IPS-20b (cell line): ENCODE measurements at regions not wholly inside any gene's neighbourhood (a gene's known extent, or its start where the extent isn't known, plus 50 kb on each side); places are given as distances from the start of the nearest gene placed in this dataset.
"Not testable (repeated sequence)": the region's sequence is repeated elsewhere in the genome, so short reads cannot be mapped to it uniquely, and the experiment has no call there.

Experiments used
- H3K27ac ChIP-seq: one replicate; pipeline ENCODE4 v1.5.1; 2013; ENCODE audit warnings: low read length
- H3K27me3 ChIP-seq: 2 replicates; pipeline ENCODE4 v1.6.1; 2013; ENCODE audit warnings: mild to moderate bottlenecking, low read length, inconsistent platforms; ENCODE audit not compliant: insufficient read depth
- H3K36me3 ChIP-seq: 2 replicates; pipeline ENCODE4 v1.6.1; 2013; ENCODE audit warnings: low read depth, mild to moderate bottlenecking, inconsistent platforms, low read length, moderate library complexity; ENCODE audit not compliant: insufficient read depth
- H3K4me1 ChIP-seq: 2 replicates; pipeline ENCODE4 v1.6.1; 2013; ENCODE audit warnings: mild to moderate bottlenecking, control low read depth, inconsistent platforms, low read length, moderate library complexity; ENCODE audit not compliant: insufficient read depth
- H3K4me3 ChIP-seq: 2 replicates; pipeline ENCODE4 v1.5.1; 2013; ENCODE audit warnings: mild to moderate bottlenecking, low read length, inconsistent platforms
- H3K9ac ChIP-seq: 2 replicates; pipeline ENCODE4 v1.6.1; 2013; ENCODE audit warnings: low read depth, mild to moderate bottlenecking, inconsistent platforms, low read length, moderate library complexity
- H3K9me3 ChIP-seq: 2 replicates; pipeline ENCODE4 v1.6.1; 2013; ENCODE audit warnings: mild to moderate bottlenecking, low read depth, low read length, inconsistent platforms; ENCODE audit not compliant: insufficient read depth

DNA sequence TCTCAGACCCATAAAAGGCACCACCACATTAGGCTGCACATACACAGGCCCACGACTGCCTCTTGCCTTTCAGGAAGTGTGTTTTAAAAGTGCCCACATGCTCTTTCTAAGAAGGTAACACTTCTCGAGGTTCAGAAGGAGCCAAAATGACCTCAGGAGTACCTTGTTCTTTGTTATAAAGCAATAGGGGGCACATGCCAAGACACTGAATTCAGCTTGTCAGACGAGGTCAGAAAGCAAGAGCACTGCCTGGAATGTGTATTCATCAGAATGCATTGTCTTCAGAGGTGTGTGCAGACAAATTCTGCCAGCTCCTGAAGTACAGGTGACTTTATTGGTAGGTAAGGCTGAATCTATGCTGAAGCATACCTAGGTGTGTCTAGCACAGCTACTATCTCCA is 114.5 kb upstream of the IRX1 start:
- H3K27me3 ChIP-seq, result no peaks in the 10 kb centered on the region
- no peak overlapping the region for H3K27ac ChIP-seq
- no peak overlapping the region for H3K4me3 ChIP-seq
- no peaks in the 10 kb centered on the region for H3K4me1 ChIP-seq
- H3K9me3 ChIP-seq, result no peaks in the 10 kb centered on the region
- H3K36me3 ChIP-seq, result no peaks in the 10 kb centered on the region
- no peak overlapping the region for H3K9ac ChIP-seq

- Histone ChIP-seq H3K4me1 (no peaks in the 10 kb centered on the region), H3K36me3 (no peaks in the 10 kb centered on the region), H3K9me3 (no peaks in the 10 kb centered on the region), H3K27ac (no peak overlapping the region), H3K9ac (no peak overlapping the region), H3K27me3 (no peaks in the 10 kb centered on the region), H3K4me3 (no peak overlapping the region)
Measured at GRCh38 chr5:3475674-3476073, 120.0 kb upstream of the IRX1 start.

DNA sequence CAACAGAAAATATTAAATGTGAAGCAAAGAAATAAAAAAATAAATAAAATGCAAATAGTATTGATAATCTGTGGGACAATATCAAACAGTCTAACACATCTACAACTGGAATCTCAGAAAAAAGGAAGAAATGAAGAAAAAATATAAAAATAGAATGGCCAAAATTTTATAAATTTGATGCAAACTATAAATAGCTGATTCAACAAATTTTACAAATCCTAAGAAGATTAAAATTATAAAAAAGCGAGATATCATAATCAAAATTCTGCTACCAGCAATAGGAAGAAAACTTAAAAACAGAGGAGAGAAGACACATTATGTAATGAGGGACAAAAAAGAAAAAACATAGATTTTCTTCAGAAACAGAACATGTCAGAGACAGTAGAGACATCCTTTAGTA is 129.2 kb upstream of the IRX1 start:
- Histone ChIP-seq H3K9me3 (no peaks in the 10 kb centered on the region), H3K36me3 (no peaks in the 10 kb centered on the region), H3K9ac (no peak overlapping the region), H3K27me3 (no peaks in the 10 kb centered on the region), H3K27ac (no peak overlapping the region), H3K4me1 (no peaks in the 10 kb centered on the region), H3K4me3 (no peak overlapping the region)

DNA sequence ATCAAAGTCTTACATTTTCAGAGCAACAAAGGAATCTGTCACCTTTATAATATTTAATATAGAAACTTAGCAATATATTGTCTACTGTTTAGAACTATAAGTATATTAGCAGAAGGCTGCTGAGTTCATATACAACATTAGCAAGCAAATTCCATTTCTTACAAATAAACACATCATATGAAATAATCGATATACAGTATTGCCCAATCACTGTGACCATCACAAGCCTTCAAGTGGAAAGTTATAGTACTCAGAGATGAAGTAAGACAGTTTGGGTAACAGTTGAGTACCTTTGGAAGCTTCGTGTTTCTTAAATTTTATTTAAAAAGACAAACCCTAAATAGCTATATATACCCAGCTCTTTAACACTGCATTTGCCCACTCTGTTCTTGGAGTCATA is 135.2 kb upstream of the IRX1 start:
- no peak overlapping the region for H3K27ac ChIP-seq
- no peaks in the 10 kb centered on the region for H3K36me3 ChIP-seq
- no peaks in the 10 kb centered on the region for H3K27me3 ChIP-seq
- H3K9me3 ChIP-seq, result no peaks in the 10 kb centered on the region
- H3K4me3 ChIP-seq, result no peak overlapping the region
- H3K4me1 ChIP-seq, result no peaks in the 10 kb centered on the region
- H3K9ac ChIP-seq, result no peak overlapping the region

DNA sequence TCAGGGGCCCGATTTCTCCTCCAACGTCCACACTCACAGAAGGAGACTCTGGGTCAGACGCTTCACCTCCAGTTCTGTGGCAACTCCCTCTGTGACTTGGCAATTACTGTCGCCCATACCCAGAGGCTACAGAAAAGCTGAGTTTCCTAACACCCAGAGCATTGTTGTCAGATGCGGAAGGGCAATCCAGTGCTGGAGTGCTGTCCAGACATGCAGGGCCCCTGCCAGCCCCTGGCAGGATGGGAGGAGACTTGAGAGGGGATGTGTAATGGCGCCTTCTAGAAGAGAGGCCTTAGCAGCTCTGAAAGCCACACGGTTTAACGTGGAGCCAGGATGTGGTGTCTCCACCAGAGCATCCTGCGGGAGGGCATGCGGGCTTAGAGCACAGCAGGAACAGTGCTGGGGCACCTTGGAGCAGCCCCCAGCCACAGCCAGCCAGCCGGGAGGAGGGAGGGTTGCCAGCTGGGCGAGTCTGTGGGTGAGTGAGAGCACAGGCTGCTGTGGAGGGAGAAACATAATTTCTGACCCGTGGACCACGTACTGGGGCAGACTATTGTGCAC is 139.4 kb upstream of the IRX1 start:
- Histone ChIP-seq H3K27me3 (no peaks in the 10 kb centered on the region), H3K4me1 (no peaks in the 10 kb centered on the region), H3K9ac (no peak overlapping the region), H3K9me3 (no peaks in the 10 kb centered on the region), H3K36me3 (no peaks in the 10 kb centered on the region), H3K27ac (no peak overlapping the region), H3K4me3 (no peak overlapping the region)

- not testable (repeated sequence) for H3K36me3 ChIP-seq, H3K27ac ChIP-seq, H3K9ac ChIP-seq, H3K27me3 ChIP-seq, H3K4me3 ChIP-seq, H3K4me1 ChIP-seq, H3K9me3 ChIP-seq
Measured at GRCh38 chr5:3454028-3454427, 141.6 kb upstream of the IRX1 start.

DNA sequence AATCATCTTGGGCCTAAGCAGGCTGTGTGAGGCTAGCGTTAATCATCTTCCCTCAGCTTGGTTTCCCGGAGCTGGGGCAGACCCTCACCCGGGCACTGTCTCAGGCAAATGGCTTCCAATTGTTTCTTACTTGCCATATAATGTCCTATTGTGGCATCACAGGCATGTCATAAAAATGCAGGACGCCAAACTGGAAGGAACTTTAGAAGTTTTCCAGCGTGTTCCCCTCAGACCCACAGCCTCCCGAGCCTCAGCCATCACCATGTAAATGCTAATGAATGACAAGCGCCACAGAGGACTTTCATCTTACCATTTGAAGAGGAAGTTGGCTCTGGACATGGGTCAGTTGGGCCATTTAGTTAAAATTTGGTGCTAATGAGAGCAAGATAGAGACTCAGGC is 143.0 kb upstream of the IRX1 start:
- H3K4me3 ChIP-seq, result no peak overlapping the region
- no peaks in the 10 kb centered on the region for H3K9me3 ChIP-seq
- no peak overlapping the region for H3K27ac ChIP-seq
- no peaks in the 10 kb centered on the region for H3K27me3 ChIP-seq
- no peaks in the 10 kb centered on the region for H3K36me3 ChIP-seq
- no peaks in the 10 kb centered on the region for H3K4me1 ChIP-seq
- no peak overlapping the region for H3K9ac ChIP-seq

DNA sequence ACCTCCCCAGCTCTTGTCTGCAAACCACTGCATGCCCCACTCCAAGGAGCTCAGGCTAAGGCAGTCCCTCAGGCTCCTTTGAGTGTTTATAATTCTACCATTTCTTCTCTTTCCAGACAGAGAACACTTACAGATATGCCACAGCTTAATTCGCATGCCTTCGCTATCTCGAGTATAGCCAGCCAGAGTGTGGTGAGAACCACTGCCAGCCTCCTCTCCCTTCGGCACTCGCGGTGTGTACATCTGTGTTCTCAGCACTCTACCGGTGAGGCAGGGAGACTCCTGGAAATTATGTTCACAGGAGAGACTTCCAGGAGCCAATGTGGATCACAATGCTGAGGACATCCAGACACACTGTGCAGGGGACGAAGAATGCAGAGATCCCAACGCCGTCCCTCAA is 143.7 kb upstream of the IRX1 start:
- Histone ChIP-seq H3K27me3 (no peaks in the 10 kb centered on the region), H3K4me3 (no peak overlapping the region), H3K4me1 (no peaks in the 10 kb centered on the region), H3K9ac (no peak overlapping the region), H3K36me3 (no peaks in the 10 kb centered on the region), H3K27ac (no peak overlapping the region), H3K9me3 (no peaks in the 10 kb centered on the region)

DNA sequence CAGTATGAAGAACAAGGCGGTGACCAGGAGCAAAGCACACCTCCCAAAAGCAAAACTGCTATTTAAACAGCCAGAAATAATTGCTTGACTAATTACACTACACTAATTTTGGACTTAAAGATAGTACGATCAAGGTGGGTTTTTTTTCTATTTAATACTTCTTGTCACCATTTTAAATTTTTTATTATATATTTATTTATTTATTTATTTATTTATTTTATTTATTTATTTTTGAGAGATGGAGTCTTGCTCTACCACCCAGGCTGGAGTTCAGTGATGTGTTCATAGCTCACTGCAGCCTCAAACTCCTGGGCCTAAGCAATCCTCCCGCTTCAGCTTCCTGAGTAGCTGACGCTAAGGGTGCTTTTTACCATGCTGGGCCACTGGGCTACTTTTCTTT is 146.2 kb upstream of the IRX1 start:
- Histone ChIP-seq H3K27me3 (no peaks in the 10 kb centered on the region), H3K4me3 (no peak overlapping the region), H3K27ac (no peak overlapping the region), H3K36me3 (no peaks in the 10 kb centered on the region), H3K4me1 (no peaks in the 10 kb centered on the region), H3K9ac (no peak overlapping the region), H3K9me3 (peaks cover 16% of the 10 kb centered on the region)

DNA sequence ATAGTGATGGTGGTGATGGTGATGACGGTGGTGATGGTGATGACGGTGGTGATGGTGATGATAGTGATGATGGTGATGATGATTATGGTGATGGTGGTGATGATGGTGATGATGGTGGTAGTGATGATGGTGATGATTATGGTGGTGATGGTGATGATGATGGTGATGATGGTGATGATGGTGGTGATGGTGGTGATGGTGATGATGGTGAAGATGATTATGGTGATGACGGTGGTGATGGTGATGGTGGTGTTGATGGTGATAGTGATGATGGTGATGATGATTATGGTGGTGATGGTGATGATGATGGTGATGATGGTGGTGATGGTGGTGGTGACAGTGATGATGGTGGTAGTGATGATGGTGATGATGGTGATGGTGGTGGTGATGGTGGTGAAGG is 149.2 kb upstream of the IRX1 start:
- Histone ChIP-seq H3K27ac (no peak overlapping the region), H3K36me3 (no peaks in the 10 kb centered on the region), H3K4me1 (no peaks in the 10 kb centered on the region), H3K9ac (no peak overlapping the region), H3K4me3 (no peak overlapping the region), H3K27me3 (no peaks in the 10 kb centered on the region), H3K9me3 (peaks cover 16% of the 10 kb centered on the region)

DNA sequence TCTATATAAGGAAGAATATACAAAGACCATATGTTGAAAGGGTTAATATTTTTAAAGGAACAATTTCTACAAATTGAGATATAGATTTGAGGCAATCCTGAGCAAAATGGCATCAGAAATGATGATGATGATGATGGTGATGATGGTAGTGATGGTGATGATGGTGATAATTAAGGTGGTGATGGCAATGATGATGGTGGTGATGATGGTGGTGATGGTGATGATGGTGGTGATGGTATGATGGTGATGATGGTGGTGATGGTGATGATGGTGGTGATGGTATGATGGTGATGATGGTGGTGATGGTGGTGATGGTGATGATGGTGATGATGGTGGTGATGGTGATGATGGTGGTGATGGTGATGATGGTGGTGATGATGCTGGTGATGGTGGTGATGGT is 150.1 kb upstream of the IRX1 start:
- H3K9ac ChIP-seq, H3K36me3 ChIP-seq: not testable (repeated sequence)

GRCh38 chr5:3432135-3432534 is 163.5 kb upstream of the IRX1 start:
- Histone ChIP-seq H3K4me1 (no peaks in the 10 kb centered on the region), H3K36me3 (no peaks in the 10 kb centered on the region), H3K9ac (no peak overlapping the region), H3K4me3 (no peak overlapping the region), H3K9me3 (no peaks in the 10 kb centered on the region), H3K27ac (no peak overlapping the region), H3K27me3 (no peaks in the 10 kb centered on the region)

More for the DNA sequence above, 150.1 kb upstream of the IRX1 start:
- not testable (repeated sequence) for H3K4me3 ChIP-seq, H3K27ac ChIP-seq, H3K27me3 ChIP-seq, H3K4me1 ChIP-seq
- peaks cover 16% of the 10 kb centered on the region for H3K9me3 ChIP-seq

GRCh38 chr5:3430691-3431090 is 164.9 kb upstream of the IRX1 start:
- Histone ChIP-seq H3K4me1 (no peaks in the 10 kb centered on the region), H3K4me3 (no peak overlapping the region), H3K9me3 (no peaks in the 10 kb centered on the region), H3K9ac (no peak overlapping the region), H3K27ac (no peak overlapping the region), H3K36me3 (no peaks in the 10 kb centered on the region), H3K27me3 (no peaks in the 10 kb centered on the region)
